B cell (primary cell): ENCODE measurements at regions not wholly inside any gene's neighbourhood (a gene's known extent, or its start where the extent isn't known, plus 50 kb on each side); places are given as distances from the start of the nearest gene placed in this dataset.

Source experiments
- ATAC-seq: fragments of 200-7000 bp; cut with Tn5 transposase; one replicate; pipeline ENCODE4 v1.10.0; 2021; ENCODE audit warnings: low read depth, mild to moderate bottlenecking, moderate number of reproducible peaks, moderate library complexity
- CTCF ChIA-PET: fragments of 350-600 bp; sonication (Branson Sonifier 250); formaldehyde crosslinking; loops from one replicate; lab custom pipeline; 2021; ENCODE audit warnings: antibody characterized with exemption, inconsistent platforms; lab: Charles Lee
- POLR2A ChIA-PET: fragments of 350-600 bp; sonication (Branson Sonifier 250); formaldehyde crosslinking; loops from one replicate; lab custom pipeline; 2021; ENCODE audit warnings: antibody characterized with exemption; lab: Charles Lee
- DNase-seq: peaks from one replicate; pipeline ENCODE4 v3.0.0; 2013
- H2AFZ ChIP-seq: 2 replicates; pipeline ENCODE4 v1.6.1; 2012; ENCODE audit warnings: mild to moderate bottlenecking, low read depth, low read length; ENCODE audit not compliant: insufficient read depth, poor library complexity, severe bottlenecking
- H3K27ac ChIP-seq, 2 donors: 1 replicate in 1 of 2; 2 replicates in 1 of 2; pipeline ENCODE4 v1.5.1; 2012 to 2013; ENCODE audit warnings: low read length in 2 of 2, mild to moderate bottlenecking in 2 of 2, moderate library complexity in 1 of 2
- H3K27me3 ChIP-seq, 4 experiments: fragments of 200-600 bp in 1 of 4; sonication (generic) in 1 of 4; replicated peaks in 1 of 4; 1 replicate in 2 of 4; 2 replicates in 2 of 4; pipeline versions ENCODE4 v1.6.1 to v1.7.0; 2013 to 2016; ENCODE audit warnings: low read length in 3 of 4, mild to moderate bottlenecking in 2 of 4, mixed read lengths in 1 of 4, moderate library complexity in 1 of 4; ENCODE audit not compliant: insufficient read depth in 4 of 4, control insufficient read depth in 3 of 4; ENCODE audit errors: control extremely low read depth in 1 of 4
- H3K36me3 ChIP-seq, 2 experiments: replicated peaks in 1 of 2; 1 replicate in 1 of 2; 2 replicates in 1 of 2; pipeline versions ENCODE4 v1.6.1 to v1.7.1; 2013; ENCODE audit warnings: low read length in 1 of 2; ENCODE audit not compliant: insufficient read depth in 2 of 2, control insufficient read depth in 1 of 2; ENCODE audit errors: control extremely low read depth in 1 of 2, extremely low read depth in 1 of 2
- H3K4me1 ChIP-seq, 2 donors: fragments of 200-600 bp in 1 of 2; sonication (generic) in 1 of 2; 1 replicate in 1 of 2; 2 replicates in 1 of 2; pipeline versions ENCODE4 v1.5.1 to v1.6.1; 2013 to 2017; ENCODE audit warnings: low read length in 2 of 2; ENCODE audit not compliant: control insufficient read depth in 2 of 2, insufficient read depth in 2 of 2
- H3K4me2 ChIP-seq: replicated peaks from 2 replicates; pipeline ENCODE3; 2012; ENCODE audit warnings: mild to moderate bottlenecking, low read depth, low read length; ENCODE audit not compliant: poor library complexity, severe bottlenecking
- H3K4me3 ChIP-seq, 5 experiments: fragments of 200-600 bp in 1 of 5; sonication (generic) in 1 of 5; 1 replicate in 3 of 5; 2 replicates in 2 of 5; pipeline versions ENCODE4 v1.5.1 to v1.7.0; 2011 to 2016; ENCODE audit warnings: low read length in 4 of 5, mild to moderate bottlenecking in 4 of 5, low read depth in 2 of 5, control low read depth in 1 of 5, moderate library complexity in 1 of 5; ENCODE audit not compliant: insufficient read depth in 1 of 5; ENCODE audit errors: control extremely low read depth in 1 of 5, extremely low read depth in 1 of 5
- H3K79me2 ChIP-seq: fragments of 200-600 bp; sonication (generic); one replicate; pipeline ENCODE4 v1.6.0; 2016; ENCODE audit warnings: low read length; ENCODE audit not compliant: control insufficient read depth, insufficient read depth
- H3K9ac ChIP-seq: fragments of 200-600 bp; sonication (generic); 2 replicates; pipeline ENCODE4 v1.6.1; 2017; ENCODE audit warnings: mild to moderate bottlenecking, low read length, moderate library complexity
- H3K9me3 ChIP-seq, 3 donors: one replicate each; pipeline versions ENCODE4 v1.6.1 to v1.7.1; 2013; ENCODE audit warnings: low read length in 2 of 3; ENCODE audit not compliant: control insufficient read depth in 2 of 3, insufficient read depth in 1 of 3; ENCODE audit errors: control extremely low read depth in 1 of 3
- H4K20me1 ChIP-seq: 2 replicates; pipeline ENCODE4 v1.6.0; 2012; ENCODE audit warnings: mild to moderate bottlenecking, low read length; ENCODE audit not compliant: insufficient read depth, control insufficient read depth, poor library complexity, severe bottlenecking
- H3K27ac Mint-ChIP-seq: one replicate; pipeline ENCODE4 v1.8.0; 2021; ENCODE audit warnings: mixed read lengths
- H3K27me3 Mint-ChIP-seq: one replicate; pipeline ENCODE4 v1.8.0; 2021; ENCODE audit warnings: mixed read lengths
- H3K4me1 Mint-ChIP-seq: one replicate; pipeline ENCODE4 v1.8.0; 2021; ENCODE audit warnings: mixed read lengths
- H3K4me3 Mint-ChIP-seq: one replicate; pipeline ENCODE4 v1.8.0; 2021; ENCODE audit warnings: mixed read lengths
- H3K9me3 Mint-ChIP-seq: one replicate; pipeline ENCODE4 v1.8.0; 2022; ENCODE audit warnings: mixed read lengths; ENCODE audit not compliant: insufficient read depth
- CTCF ChIP-seq: fragments of 200-600 bp; IDR thresholded peaks from one replicate; pipeline ENCODE4 v1.8.0; 2022; ENCODE audit warnings: antibody characterized with exemption, mild to moderate bottlenecking
- EZH2 ChIP-seq: IDR thresholded peaks from 2 replicates; pipeline ENCODE4 v1.6.1; 2012; ENCODE audit warnings: borderline replicate concordance, low read depth, mild to moderate bottlenecking, moderate library complexity, low read length; ENCODE audit not compliant: insufficient read depth, poor library complexity, severe bottlenecking
- WGBS: methylation state at CpG from one replicate; pipeline ENCODE4 v1.1.5; 2013; ENCODE audit warnings: missing lambda C conversion rate; ENCODE audit not compliant: insufficient coverage; 5-methylcytosine and 5-hydroxymethylcytosine counted together
- intact Hi-C: fragments of 100-400 bp; cut with micrococcal nuclease; formaldehyde crosslinking; loops from one replicate; pipeline ENCODE4 v1.10.0; 2022

GRCh38 chr4:85407546-85407945 is 67.4 kb upstream of the ARHGAP24 start:
- no peak overlapping the region for H3K9ac ChIP-seq
- DNase-seq (no peak), ATAC-seq (no peak)
- H3K4me1 Mint-ChIP-seq: no peaks in the 10 kb centered on the region
- no peaks in the 10 kb centered on the region for H3K9me3 Mint-ChIP-seq
- no peaks in the 10 kb centered on the region for H3K36me3 ChIP-seq
- no CpG with 5 or more reads among the region's 3 CpGs for WGBS
- H4K20me1 ChIP-seq: no peaks in the 10 kb centered on the region
- H3K4me3 ChIP-seq: no peak overlapping the region
- H3K27ac ChIP-seq: no peak overlapping the region
- no peaks in the 10 kb centered on the region for H3K27me3 Mint-ChIP-seq
- no peaks in the 10 kb centered on the region for H3K79me2 ChIP-seq
- no peaks in the 10 kb centered on the region for H3K4me1 ChIP-seq
- H3K9me3 ChIP-seq: no peaks in the 10 kb centered on the region
- H3K4me3 Mint-ChIP-seq: no peak overlapping the region
- no peak overlapping the region for H2AFZ ChIP-seq
- H3K27ac Mint-ChIP-seq: no peak overlapping the region
- no peak overlapping the region for H3K4me2 ChIP-seq
- H3K27me3 ChIP-seq: no peaks in the 10 kb centered on the region
- POLR2A ChIA-PET: no interaction called here
- TF ChIP-seq CTCF (no peak), EZH2 (no peak)
- CTCF ChIA-PET: interaction anchor here (0.6 kb wide), 1 partner anchor 39 kb away, joined by 3 read pairs; no protein-coding TSS in a partner anchor
- intact Hi-C loops: no loop called here

- H3K79me2 ChIP-seq: no peaks in the 10 kb centered on the region
- DNase-seq (no peak), ATAC-seq (no peak)
- H3K9me3 ChIP-seq: no peaks in the 10 kb centered on the region
- Mint-ChIP-seq H3K27me3 (no peaks in the 10 kb centered on the region), H3K9me3 (no peaks in the 10 kb centered on the region), H3K27ac (no peak overlapping the region), H3K4me1 (no peaks in the 10 kb centered on the region), H3K4me3 (no peak overlapping the region)
- no peaks in the 10 kb centered on the region for H3K4me1 ChIP-seq
- H3K27ac ChIP-seq: no peak overlapping the region
- TF ChIP-seq EZH2 (no peak), CTCF (no peak)
- no peaks in the 10 kb centered on the region for H4K20me1 ChIP-seq
- no peak overlapping the region for H3K4me3 ChIP-seq
- CTCF ChIA-PET: interaction anchor here (0.6 kb wide), 1 partner anchor 38 kb away, joined by 3 read pairs; no protein-coding TSS in a partner anchor
- H3K27me3 ChIP-seq: no peaks in the 10 kb centered on the region
- 100% methylated on average over 1 of the region's 1 CpG for WGBS
- intact Hi-C loops: no loop called here
- H3K4me2 ChIP-seq: no peak overlapping the region
- POLR2A ChIA-PET: no interaction called here
- no peak overlapping the region for H2AFZ ChIP-seq
- no peak overlapping the region for H3K9ac ChIP-seq
- no peaks in the 10 kb centered on the region for H3K36me3 ChIP-seq
Measured at GRCh38 chr4:85408301-85408700, 66.6 kb upstream of the ARHGAP24 start.
